OCI-LY3 (cell line): ENCODE measurements at regions not wholly inside any gene's neighbourhood (a gene's known extent, or its start where the extent isn't known, plus 50 kb on each side); places are given as distances from the start of the nearest gene placed in this dataset.

Source experiments
- CTCF ChIP-seq: fragments of 200-600, 300-600 bp; sonication (generic); IDR thresholded peaks from 2 replicates; pipeline ENCODE4 v1.5.1; 2014; ENCODE audit warnings: antibody characterized with exemption, low read length, low read depth
- EZH2phosphoT487 ChIP-seq: fragments of 200-600 bp; shearing (Covaris generic); IDR thresholded peaks from 2 replicates; pipeline ENCODE4 v1.6.1; 2018; ENCODE audit warnings: antibody characterized with exemption, mixed run types, low read depth

- TF ChIP-seq CTCF (no peak), EZH2phosphoT487 (no peak)
Observed at GRCh38 chrX:120761810-120762209, 113.9 kb downstream of the CT47B1 start.
